ENCODE measurements at regions not wholly inside any gene's neighbourhood (a gene's known extent, or its start where the extent isn't known, plus 50 kb on each side); places are given as distances from the start of the nearest gene placed in this dataset.

GRCh38 chr2:9690252-9690651, 59.5 kb upstream of the YWHAQ start:
- TF ChIP-seq TCF7L2 (IDR thresholded peaks at IDR 0.05; ENCODE audit: low read depth, low read length) (no peak), CTCF (IDR thresholded peaks at IDR 0.05) (no peak), POLR2AphosphoS5 (IDR thresholded peaks at IDR 0.05; ENCODE audit: low read depth, low read length) (no peak)

All from Panc1 (cell line).